ENCODE measurements at regions not wholly inside any gene's neighbourhood (a gene's known extent, or its start where the extent isn't known, plus 50 kb on each side); places are given as distances from the start of the nearest gene placed in this dataset.

DNA sequence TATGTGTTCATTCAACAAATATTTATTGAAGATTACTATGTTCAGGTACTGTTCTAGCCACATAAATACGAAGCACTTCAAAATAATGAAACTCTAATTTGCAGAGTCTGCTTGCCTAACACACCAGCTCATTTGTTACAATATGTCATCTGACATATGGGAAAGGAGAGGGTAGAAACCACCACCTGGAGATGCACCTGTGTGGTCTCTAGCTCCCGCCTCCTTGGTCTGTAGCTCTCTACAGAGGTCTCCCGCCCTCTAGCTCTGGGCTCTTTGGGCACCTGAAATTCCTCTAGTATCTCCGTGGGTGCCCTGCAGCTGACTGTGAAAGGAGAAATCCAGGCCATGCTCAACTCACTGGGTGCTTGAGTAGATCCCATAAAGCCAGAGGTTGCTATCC, 51.4 kb upstream of the DBX1 start:
- no peak for TF ChIP-seq EZH2phosphoT487 (conservative IDR thresholded peaks at IDR 0.05; ENCODE audit: low read length)
- TF ChIP-seq, protein P1, sequence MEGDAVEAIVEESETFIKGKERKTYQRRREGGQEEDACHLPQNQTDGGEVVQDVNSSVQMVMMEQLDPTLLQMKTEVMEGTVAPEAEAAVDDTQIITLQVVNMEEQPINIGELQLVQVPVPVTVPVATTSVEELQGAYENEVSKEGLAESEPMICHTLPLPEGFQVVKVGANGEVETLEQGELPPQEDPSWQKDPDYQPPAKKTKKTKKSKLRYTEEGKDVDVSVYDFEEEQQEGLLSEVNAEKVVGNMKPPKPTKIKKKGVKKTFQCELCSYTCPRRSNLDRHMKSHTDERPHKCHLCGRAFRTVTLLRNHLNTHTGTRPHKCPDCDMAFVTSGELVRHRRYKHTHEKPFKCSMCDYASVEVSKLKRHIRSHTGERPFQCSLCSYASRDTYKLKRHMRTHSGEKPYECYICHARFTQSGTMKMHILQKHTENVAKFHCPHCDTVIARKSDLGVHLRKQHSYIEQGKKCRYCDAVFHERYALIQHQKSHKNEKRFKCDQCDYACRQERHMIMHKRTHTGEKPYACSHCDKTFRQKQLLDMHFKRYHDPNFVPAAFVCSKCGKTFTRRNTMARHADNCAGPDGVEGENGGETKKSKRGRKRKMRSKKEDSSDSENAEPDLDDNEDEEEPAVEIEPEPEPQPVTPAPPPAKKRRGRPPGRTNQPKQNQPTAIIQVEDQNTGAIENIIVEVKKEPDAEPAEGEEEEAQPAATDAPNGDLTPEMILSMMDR (IDR thresholded peaks at IDR 0.05; ENCODE audit: insufficient read depth, low read length, poor library complexity, severe bottlenecking) = no peak
